ENCODE measurements at regions not wholly inside any gene's neighbourhood (a gene's known extent, or its start where the extent isn't known, plus 50 kb on each side); places are given as distances from the start of the nearest gene placed in this dataset.

DNA sequence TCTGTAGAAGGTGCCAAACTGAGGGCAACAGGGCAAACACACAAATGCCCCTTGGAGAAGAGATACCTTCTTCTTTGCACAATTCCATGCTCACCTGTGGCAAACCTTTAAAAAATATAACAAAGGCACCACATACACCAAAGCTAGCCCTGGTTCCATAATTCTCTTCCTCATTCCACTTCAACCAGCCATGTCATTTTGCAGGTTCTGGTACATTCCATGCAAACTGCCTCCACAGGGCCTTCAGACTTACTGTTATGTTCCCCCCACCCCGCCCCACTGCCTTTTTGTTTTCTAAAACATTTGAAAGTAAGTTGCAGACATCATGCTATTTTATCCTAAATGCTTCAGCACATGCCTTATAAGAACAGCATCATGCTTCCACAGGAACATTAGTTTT lies 269.0 kb downstream of the NSUN3 start:
- DNase-seq (ENCODE audit: low spot score, unreplicated experiment): no peak
- Mint-ChIP-seq H3K4me3 (ENCODE audit: low read depth) (no peak overlapping the region), H3K4me1 (ENCODE audit: low read depth) (no peaks in the 10 kb centered on the region), H3K27me3 (no peaks in the 10 kb centered on the region), H3K36me3 (ENCODE audit: insufficient read depth) (no peaks in the 10 kb centered on the region), H3K9me3 (ENCODE audit: low read depth) (no peaks in the 10 kb centered on the region), H3K27ac (no peak overlapping the region)
- TF ChIP-seq, protein P1, sequence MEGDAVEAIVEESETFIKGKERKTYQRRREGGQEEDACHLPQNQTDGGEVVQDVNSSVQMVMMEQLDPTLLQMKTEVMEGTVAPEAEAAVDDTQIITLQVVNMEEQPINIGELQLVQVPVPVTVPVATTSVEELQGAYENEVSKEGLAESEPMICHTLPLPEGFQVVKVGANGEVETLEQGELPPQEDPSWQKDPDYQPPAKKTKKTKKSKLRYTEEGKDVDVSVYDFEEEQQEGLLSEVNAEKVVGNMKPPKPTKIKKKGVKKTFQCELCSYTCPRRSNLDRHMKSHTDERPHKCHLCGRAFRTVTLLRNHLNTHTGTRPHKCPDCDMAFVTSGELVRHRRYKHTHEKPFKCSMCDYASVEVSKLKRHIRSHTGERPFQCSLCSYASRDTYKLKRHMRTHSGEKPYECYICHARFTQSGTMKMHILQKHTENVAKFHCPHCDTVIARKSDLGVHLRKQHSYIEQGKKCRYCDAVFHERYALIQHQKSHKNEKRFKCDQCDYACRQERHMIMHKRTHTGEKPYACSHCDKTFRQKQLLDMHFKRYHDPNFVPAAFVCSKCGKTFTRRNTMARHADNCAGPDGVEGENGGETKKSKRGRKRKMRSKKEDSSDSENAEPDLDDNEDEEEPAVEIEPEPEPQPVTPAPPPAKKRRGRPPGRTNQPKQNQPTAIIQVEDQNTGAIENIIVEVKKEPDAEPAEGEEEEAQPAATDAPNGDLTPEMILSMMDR (IDR thresholded peaks at IDR 0.05; ENCODE audit: unreplicated experiment): no peak

DNA sequence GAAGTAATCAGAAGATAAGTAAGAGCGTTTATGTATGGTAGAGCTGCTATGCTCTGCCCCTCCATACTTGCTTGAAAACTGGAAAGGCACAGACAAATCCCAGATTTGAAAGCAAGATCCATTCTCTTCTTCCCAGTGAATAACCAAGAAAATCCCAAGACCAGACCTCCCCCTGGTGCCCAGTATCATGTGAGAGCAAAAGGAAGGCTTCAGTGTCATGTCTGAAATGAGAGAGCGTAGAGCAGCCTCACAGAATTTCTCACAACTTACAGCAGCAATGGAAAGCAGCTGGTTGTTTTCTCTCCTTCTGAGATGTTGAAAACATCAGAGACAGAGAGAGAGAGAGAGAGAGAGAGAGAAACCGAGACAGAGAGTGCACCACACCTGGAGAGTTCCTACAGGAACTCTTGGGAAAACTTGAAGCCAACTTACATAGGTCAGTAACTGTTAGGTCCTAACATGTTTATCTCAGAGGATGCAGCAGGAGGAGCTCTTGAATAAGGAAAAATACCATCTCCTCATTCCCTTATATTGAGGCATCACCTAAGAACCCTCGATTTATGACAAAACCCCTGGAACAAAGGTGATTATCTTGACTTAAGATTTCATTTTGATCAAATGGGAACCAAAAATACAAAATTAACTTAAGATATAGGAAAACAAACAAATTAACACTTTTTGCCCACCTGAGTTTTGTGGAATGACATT lies 273.3 kb downstream of the NSUN3 start:
- no peaks in the 10 kb centered on the region for H3K36me3 Mint-ChIP-seq (ENCODE audit: insufficient read depth)
- TF ChIP-seq, protein P1 (IDR thresholded peaks at IDR 0.05; ENCODE audit: unreplicated experiment): peak; percentile 61
- no peaks in the 10 kb centered on the region for H3K4me1 Mint-ChIP-seq (ENCODE audit: low read depth)
- H3K27ac Mint-ChIP-seq: no peak overlapping the region
- no peak overlapping the region for H3K4me3 Mint-ChIP-seq (ENCODE audit: low read depth)
- H3K27me3 Mint-ChIP-seq: no peaks in the 10 kb centered on the region
- no peaks in the 10 kb centered on the region for H3K9me3 Mint-ChIP-seq (ENCODE audit: low read depth)
- DNase-seq (ENCODE audit: low spot score, unreplicated experiment): no peak

DNA sequence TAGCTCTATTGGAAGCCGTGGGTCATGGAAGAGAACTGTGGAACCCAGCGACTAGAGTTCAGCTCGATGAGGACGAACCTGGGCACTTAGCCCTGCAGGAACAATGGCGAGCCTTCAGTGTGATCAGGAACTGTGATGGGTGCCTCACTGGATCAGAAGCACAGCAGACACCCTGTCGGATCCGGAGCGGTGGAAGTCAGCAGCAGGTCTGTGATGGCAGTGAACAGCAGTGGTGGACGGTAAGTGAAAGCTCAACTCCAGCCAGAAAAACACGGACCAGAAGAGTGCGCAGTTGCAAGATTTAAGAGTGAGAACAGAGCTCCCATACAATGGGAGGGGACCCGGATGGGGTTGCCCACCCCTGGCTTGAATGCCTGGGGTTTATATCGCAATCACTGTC lies 282.2 kb downstream of the NSUN3 start:
- TF ChIP-seq, protein P1 (IDR thresholded peaks at IDR 0.05; ENCODE audit: unreplicated experiment): no peak
- Mint-ChIP-seq H3K27ac (no peak overlapping the region), H3K4me1 (ENCODE audit: low read depth) (peaks cover 5% of the 10 kb centered on the region), H3K27me3 (no peaks in the 10 kb centered on the region), H3K36me3 (ENCODE audit: insufficient read depth) (no peaks in the 10 kb centered on the region), H3K4me3 (ENCODE audit: low read depth) (no peak overlapping the region), H3K9me3 (ENCODE audit: low read depth) (peaks cover 7% of the 10 kb centered on the region)
- no peak for DNase-seq (ENCODE audit: low spot score, unreplicated experiment)

DNA sequence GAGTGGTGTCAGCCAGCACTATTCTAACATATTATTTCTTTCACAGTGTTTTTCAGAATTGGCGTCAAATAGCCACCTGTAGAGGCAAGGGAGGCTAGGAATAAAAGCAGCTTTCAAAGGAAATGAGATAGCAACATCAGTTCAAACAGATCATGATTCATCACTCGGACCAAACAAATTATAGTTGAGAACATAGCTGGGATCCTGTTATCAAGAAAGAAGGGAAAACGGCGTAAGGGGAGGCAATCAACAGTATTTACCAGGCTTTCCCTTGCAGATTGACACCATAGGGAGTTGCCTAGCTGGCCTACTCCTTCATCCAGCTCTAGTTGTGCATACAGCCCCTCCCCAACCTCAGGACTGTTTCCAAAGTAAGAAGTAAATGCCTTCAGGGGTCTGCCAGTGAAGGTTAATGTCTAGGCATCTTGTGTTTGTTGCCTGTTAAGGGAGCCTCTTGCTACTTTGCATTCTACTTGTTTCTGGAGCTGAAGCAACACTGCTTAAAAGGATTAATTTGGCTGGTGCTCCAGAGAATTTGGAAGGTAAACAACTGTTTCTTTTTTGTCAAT lies 286.5 kb downstream of the NSUN3 start:
- Mint-ChIP-seq H3K4me3 (ENCODE audit: low read depth) (no peak overlapping the region), H3K27ac (no peak overlapping the region), H3K4me1 (ENCODE audit: low read depth) (peaks cover 5% of the 10 kb centered on the region), H3K27me3 (no peaks in the 10 kb centered on the region), H3K36me3 (ENCODE audit: insufficient read depth) (no peaks in the 10 kb centered on the region), H3K9me3 (ENCODE audit: low read depth) (peaks cover 5% of the 10 kb centered on the region)
- TF ChIP-seq, protein P1 (IDR thresholded peaks at IDR 0.05; ENCODE audit: unreplicated experiment): no peak
- no peak for DNase-seq (ENCODE audit: low spot score, unreplicated experiment)

DNA sequence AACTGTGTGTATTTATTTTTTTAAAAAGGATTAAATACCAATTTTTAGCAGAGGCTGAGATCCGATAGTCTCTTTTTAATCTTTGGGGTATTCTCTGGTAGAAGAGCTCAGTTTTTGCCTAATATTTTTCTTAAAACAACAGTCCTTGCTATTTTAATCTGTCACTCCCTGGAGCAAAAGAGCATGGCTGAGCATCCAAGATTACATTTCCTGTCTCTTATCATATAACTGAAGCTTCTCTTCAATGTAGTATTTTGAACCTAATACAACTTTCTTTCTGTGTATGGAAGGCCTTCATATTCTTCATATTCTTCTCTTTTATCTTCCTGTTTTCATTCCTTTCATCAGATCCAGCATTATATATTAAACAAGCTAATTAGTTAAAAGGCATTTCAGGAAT lies 293.7 kb downstream of the NSUN3 start:
- TF ChIP-seq, protein P1 (IDR thresholded peaks at IDR 0.05; ENCODE audit: unreplicated experiment): no peak
- H3K36me3 Mint-ChIP-seq (ENCODE audit: insufficient read depth): no peaks in the 10 kb centered on the region
- no peak overlapping the region for H3K27ac Mint-ChIP-seq
- no peak for DNase-seq (ENCODE audit: low spot score, unreplicated experiment)
- H3K4me1 Mint-ChIP-seq (ENCODE audit: low read depth): no peaks in the 10 kb centered on the region
- H3K4me3 Mint-ChIP-seq (ENCODE audit: low read depth): no peak overlapping the region
- H3K27me3 Mint-ChIP-seq: no peaks in the 10 kb centered on the region
- H3K9me3 Mint-ChIP-seq (ENCODE audit: low read depth): no peaks in the 10 kb centered on the region

Measured in progenitor cell of endocrine pancreas (in vitro differentiated cells).